ENCODE measurements at regions not wholly inside any gene's neighbourhood (a gene's known extent, or its start where the extent isn't known, plus 50 kb on each side); places are given as distances from the start of the nearest gene placed in this dataset.

DNA sequence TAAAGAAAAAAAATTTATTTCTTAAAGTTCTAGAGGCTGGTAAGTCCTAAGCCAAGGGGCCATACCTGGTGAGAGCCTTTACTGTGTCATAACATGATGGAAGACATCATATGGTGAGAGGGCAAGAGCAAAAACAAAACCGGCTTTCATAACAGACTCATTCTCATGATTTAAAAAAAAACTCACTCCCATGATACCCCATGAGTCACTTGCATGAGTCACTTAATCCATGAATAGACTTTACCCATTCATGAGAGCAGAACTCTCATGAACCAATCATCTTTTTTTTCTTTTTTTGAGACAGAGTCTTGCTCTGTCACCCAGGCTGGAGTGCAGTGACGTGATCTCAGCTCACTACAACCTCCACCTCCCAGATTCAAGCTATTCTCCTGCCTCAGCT is 369.7 kb upstream of the DIAPH2 start (continued):
- TF ChIP-seq, protein P1, sequence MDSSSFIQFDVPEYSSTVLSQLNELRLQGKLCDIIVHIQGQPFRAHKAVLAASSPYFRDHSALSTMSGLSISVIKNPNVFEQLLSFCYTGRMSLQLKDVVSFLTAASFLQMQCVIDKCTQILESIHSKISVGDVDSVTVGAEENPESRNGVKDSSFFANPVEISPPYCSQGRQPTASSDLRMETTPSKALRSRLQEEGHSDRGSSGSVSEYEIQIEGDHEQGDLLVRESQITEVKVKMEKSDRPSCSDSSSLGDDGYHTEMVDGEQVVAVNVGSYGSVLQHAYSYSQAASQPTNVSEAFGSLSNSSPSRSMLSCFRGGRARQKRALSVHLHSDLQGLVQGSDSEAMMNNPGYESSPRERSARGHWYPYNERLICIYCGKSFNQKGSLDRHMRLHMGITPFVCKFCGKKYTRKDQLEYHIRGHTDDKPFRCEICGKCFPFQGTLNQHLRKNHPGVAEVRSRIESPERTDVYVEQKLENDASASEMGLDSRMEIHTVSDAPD (CRISPR knock-in tag; IDR thresholded peaks at IDR 0.05): no peak
- no peak for TF ChIP-seq HNRNPH1 (optimal IDR thresholded peaks at IDR 0.05; ENCODE audit: low read depth, low read length)
- TF ChIP-seq, protein P2, sequence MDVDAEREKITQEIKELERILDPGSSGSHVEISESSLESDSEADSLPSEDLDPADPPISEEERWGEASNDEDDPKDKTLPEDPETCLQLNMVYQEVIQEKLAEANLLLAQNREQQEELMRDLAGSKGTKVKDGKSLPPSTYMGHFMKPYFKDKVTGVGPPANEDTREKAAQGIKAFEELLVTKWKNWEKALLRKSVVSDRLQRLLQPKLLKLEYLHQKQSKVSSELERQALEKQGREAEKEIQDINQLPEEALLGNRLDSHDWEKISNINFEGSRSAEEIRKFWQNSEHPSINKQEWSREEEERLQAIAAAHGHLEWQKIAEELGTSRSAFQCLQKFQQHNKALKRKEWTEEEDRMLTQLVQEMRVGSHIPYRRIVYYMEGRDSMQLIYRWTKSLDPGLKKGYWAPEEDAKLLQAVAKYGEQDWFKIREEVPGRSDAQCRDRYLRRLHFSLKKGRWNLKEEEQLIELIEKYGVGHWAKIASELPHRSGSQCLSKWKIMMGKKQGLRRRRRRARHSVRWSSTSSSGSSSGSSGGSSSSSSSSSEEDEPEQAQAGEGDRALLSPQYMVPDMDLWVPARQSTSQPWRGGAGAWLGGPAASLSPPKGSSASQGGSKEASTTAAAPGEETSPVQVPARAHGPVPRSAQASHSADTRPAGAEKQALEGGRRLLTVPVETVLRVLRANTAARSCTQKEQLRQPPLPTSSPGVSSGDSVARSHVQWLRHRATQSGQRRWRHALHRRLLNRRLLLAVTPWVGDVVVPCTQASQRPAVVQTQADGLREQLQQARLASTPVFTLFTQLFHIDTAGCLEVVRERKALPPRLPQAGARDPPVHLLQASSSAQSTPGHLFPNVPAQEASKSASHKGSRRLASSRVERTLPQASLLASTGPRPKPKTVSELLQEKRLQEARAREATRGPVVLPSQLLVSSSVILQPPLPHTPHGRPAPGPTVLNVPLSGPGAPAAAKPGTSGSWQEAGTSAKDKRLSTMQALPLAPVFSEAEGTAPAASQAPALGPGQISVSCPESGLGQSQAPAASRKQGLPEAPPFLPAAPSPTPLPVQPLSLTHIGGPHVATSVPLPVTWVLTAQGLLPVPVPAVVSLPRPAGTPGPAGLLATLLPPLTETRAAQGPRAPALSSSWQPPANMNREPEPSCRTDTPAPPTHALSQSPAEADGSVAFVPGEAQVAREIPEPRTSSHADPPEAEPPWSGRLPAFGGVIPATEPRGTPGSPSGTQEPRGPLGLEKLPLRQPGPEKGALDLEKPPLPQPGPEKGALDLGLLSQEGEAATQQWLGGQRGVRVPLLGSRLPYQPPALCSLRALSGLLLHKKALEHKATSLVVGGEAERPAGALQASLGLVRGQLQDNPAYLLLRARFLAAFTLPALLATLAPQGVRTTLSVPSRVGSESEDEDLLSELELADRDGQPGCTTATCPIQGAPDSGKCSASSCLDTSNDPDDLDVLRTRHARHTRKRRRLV (CRISPR knock-in tag; IDR thresholded peaks at IDR 0.05): no peak
- no peak for TF ChIP-seq SOX6 (IDR thresholded peaks at IDR 0.05)
- TF ChIP-seq SOX6 (CRISPR knock-in tag; IDR thresholded peaks at IDR 0.05): no peak
- TF ChIP-seq NR2F6 (IDR thresholded peaks at IDR 0.05): no peak
- TF ChIP-seq NR2F6 (CRISPR knock-in tag; IDR thresholded peaks at IDR 0.05): no peak
- TF ChIP-seq NR1H2 (CRISPR knock-in tag; IDR thresholded peaks at IDR 0.05; ENCODE audit: borderline replicate concordance, low read depth): no peak
- no peak for TF ChIP-seq SP5 (CRISPR knock-in tag; IDR thresholded peaks at IDR 0.05; ENCODE audit: borderline replicate concordance, low read depth)

DNA sequence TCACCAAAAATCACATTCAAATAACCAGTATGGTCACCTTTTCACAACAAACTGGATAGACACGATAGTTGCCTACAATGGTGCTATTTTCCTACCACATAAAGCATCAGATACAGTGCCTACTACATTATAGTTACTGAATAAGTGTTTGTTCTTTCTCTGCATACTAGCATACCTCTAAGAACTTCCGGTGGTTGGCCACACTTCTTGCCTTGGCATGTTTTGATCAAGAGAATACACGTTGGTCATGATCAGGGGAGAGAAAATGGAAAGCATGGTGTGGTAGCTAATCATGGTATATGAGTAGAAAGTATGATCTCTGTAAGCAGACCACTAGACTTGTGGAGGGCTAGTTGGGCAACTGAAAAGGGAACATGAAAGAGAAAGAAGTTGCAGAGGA is 322.8 kb upstream of the DIAPH2 start:
- Histone ChIP-seq H3K9me3 (ENCODE audit: low read length) (no peaks in the 10 kb centered on the region), H3K4me2 (ENCODE audit: low read depth, low read length) (no peak overlapping the region), H3K27me3 (ENCODE audit: control insufficient read depth in 1 of 2, insufficient read depth in 2 of 2, low read length in 2 of 2) (no peaks in the 10 kb centered on the region), H4K20me1 (ENCODE audit: insufficient read depth, low read length) (no peaks in the 10 kb centered on the region), H3K9ac (ENCODE audit: insufficient read depth, low read depth, low read length) (no peak overlapping the region), H3K36me3 (replicated peaks in 1 of 2; ENCODE audit: control insufficient read depth in 1 of 2, insufficient read depth in 2 of 2, low read length in 2 of 2) (no peaks in the 10 kb centered on the region), H3K4me1 (ENCODE audit: insufficient read depth, low read length) (no peaks in the 10 kb centered on the region), H2AFZ (ENCODE audit: low read length) (no peak overlapping the region), H3K27ac (ENCODE audit: extremely low read length, insufficient read depth, low read length) (no peak overlapping the region), H3K79me2 (ENCODE audit: insufficient read depth, low read length) (no peaks in the 10 kb centered on the region), H3K4me3 (replicated peaks in 1 of 3; ENCODE audit: insufficient read depth in 1 of 3, low read depth in 2 of 3, low read length in 3 of 3) (no peak overlapping the region)
- intact Hi-C loops (cut with micrococcal nuclease; ENCODE audit: unreplicated experiment) (no loop called here), in situ Hi-C loops (cut with HindIII; ENCODE audit: extremely low pct_ligation_motif_present, low pct_unique_long_range_greater_than_20kb) (no loop called here)
- DNase-seq (ENCODE audit: low spot score) (no peak), ATAC-seq (no peak), FAIRE-seq (no peak)
- 2% methylated on average over 3 of the region's 3 CpGs for WGBS (ENCODE audit: low lambda C conversion rate)
- ChIA-PET CTCF (ENCODE audit: low intra/inter-chr PET ratio, low total read pairs) (no interaction called here), POLR2A (no interaction called here)
- no TSS peak for BruUV-seq (replicated peaks)
- TF ChIP-seq, protein P3, sequence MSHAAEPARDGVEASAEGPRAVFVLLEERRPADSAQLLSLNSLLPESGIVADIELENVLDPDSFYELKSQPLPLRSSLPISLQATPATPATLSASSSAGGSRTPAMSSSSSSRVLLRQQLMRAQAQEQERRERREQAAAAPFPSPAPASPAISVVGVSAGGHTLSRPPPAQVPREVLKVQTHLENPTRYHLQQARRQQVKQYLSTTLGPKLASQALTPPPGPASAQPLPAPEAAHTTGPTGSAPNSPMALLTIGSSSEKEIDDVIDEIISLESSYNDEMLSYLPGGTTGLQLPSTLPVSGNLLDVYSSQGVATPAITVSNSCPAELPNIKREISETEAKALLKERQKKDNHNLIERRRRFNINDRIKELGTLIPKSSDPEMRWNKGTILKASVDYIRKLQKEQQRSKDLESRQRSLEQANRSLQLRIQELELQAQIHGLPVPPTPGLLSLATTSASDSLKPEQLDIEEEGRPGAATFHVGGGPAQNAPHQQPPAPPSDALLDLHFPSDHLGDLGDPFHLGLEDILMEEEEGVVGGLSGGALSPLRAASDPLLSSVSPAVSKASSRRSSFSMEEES (CRISPR knock-in tag; IDR thresholded peaks at IDR 0.05): no peak
- TF ChIP-seq ZFAT (CRISPR knock-in tag; conservative IDR thresholded peaks at IDR 0.05) (no peak), ZNF792 (CRISPR knock-in tag; IDR thresholded peaks at IDR 0.05) (no peak), KDM2A (CRISPR knock-in tag; IDR thresholded peaks at IDR 0.05; ENCODE audit: borderline replicate concordance, low read depth) (no peak), ZNF510 (CRISPR knock-in tag; IDR thresholded peaks at IDR 0.05; ENCODE audit: low read depth) (no peak), KAT8 (CRISPR knock-in tag; IDR thresholded peaks at IDR 0.05) (no peak), ELF4 (CRISPR knock-in tag; IDR thresholded peaks at IDR 0.05; ENCODE audit: borderline replicate concordance) (no peak), HMGA1 (CRISPR knock-in tag; conservative IDR thresholded peaks at IDR 0.05) (no peak), SIN3B (IDR thresholded peaks at IDR 0.05; ENCODE audit: low read length) (no peak), ZNF337 (CRISPR knock-in tag; IDR thresholded peaks at IDR 0.05; ENCODE audit: borderline replicate concordance, low read depth) (no peak), ZFYVE20 (CRISPR knock-in tag; IDR thresholded peaks at IDR 0.05; ENCODE audit: borderline replicate concordance, low read depth) (no peak)
